OCI-LY7 (cell line): ENCODE measurements at regions not wholly inside any gene's neighbourhood (a gene's known extent, or its start where the extent isn't known, plus 50 kb on each side); places are given as distances from the start of the nearest gene placed in this dataset.

Source experiments
- BruUV-seq: library from RNA; stranded (reverse); fragments of 400-500 nt; replicated peaks from 2 replicates; lab custom pipeline; 2021; lab: Mats Ljungman, UMichigan
- CTCF ChIA-PET: fragments of 300-600 bp; sonication (Branson Sonifier 250); formaldehyde crosslinking; loops from one replicate; lab custom pipeline; 2022; ENCODE audit warnings: antibody characterized with exemption; ENCODE audit not compliant: unreplicated experiment; lab: Charles Lee
- POLR2A ChIA-PET: fragments of 300-600 bp; sonication (Branson Sonifier 250); formaldehyde crosslinking; loops from one replicate; lab custom pipeline; 2022; ENCODE audit warnings: antibody characterized with exemption; lab: Charles Lee
- DNase-seq: peaks from one replicate; pipeline ENCODE4 v3.0.0-alpha.2; 2015; ENCODE audit warnings: low spot score
- H2AFZ ChIP-seq: fragments of 200-600 bp; sonication (generic), shearing (Covaris generic); 2 replicates; pipeline ENCODE4 v1.6.1; 2014; ENCODE audit warnings: mild to moderate bottlenecking, antibody characterized with exemption, low read length, moderate library complexity
- H3K27ac ChIP-seq: fragments of 200-600 bp; sonication (generic); 2 replicates; pipeline ENCODE4 v1.5.1; 2014; ENCODE audit warnings: mixed run types, low read depth, mild to moderate bottlenecking, moderate library complexity, low read length, inconsistent platforms; ENCODE audit not compliant: poor library complexity, severe bottlenecking
- H3K36me3 ChIP-seq: fragments of 200-600 bp; sonication (generic); 2 replicates; pipeline ENCODE4 v1.6.1; 2014; ENCODE audit warnings: mild to moderate bottlenecking, antibody characterized with exemption, low read length, moderate library complexity, mixed read lengths; ENCODE audit not compliant: insufficient read depth
- H3K4me1 ChIP-seq: fragments of 200-600 bp; sonication (generic); 2 replicates; pipeline ENCODE4 v1.5.1; 2014; ENCODE audit warnings: mild to moderate bottlenecking, low read length; ENCODE audit not compliant: insufficient read depth, poor library complexity, severe bottlenecking
- H3K4me2 ChIP-seq: fragments of 200-600 bp; sonication (generic); 2 replicates; pipeline ENCODE4 v1.6.1; 2014; ENCODE audit warnings: mild to moderate bottlenecking, low read length
- H3K4me3 ChIP-seq: fragments of 200-600 bp; sonication (generic); 2 replicates; pipeline ENCODE4 v1.5.1; 2014; ENCODE audit warnings: mild to moderate bottlenecking, low read depth, low read length; ENCODE audit not compliant: poor library complexity, severe bottlenecking
- H3K79me2 ChIP-seq: fragments of 200-600 bp; sonication (generic); 2 replicates; pipeline ENCODE4 v1.6.1; 2016; ENCODE audit warnings: low read depth, mild to moderate bottlenecking, low read length, moderate library complexity, mixed read lengths; ENCODE audit not compliant: insufficient read depth
- H3K9me2 ChIP-seq: fragments of 200-600 bp; sonication (generic); 2 replicates; pipeline ENCODE4 v1.6.1; 2016; ENCODE audit warnings: mild to moderate bottlenecking, low read length, mixed read lengths; ENCODE audit not compliant: insufficient read depth
- H3K9me3 ChIP-seq: fragments of 200-600 bp; sonication (generic); 2 replicates; pipeline ENCODE4 v1.6.1; 2014; ENCODE audit warnings: mild to moderate bottlenecking, mixed run types, low read length, mixed read lengths
- H4K20me1 ChIP-seq: fragments of 200-600 bp; sonication (generic); 2 replicates; pipeline ENCODE4 v1.6.1; 2014; ENCODE audit warnings: mild to moderate bottlenecking, antibody characterized with exemption, low read length, moderate library complexity, mixed read lengths; ENCODE audit not compliant: insufficient read depth
- CTCF ChIP-seq: fragments of 200-600 bp; sonication (generic); conservative IDR thresholded peaks from 2 replicates; pipeline ENCODE4 v1.5.1; 2014; ENCODE audit warnings: mild to moderate bottlenecking, antibody characterized with exemption, low read length, moderate library complexity, mixed read lengths
- EZH2phosphoT487 ChIP-seq: fragments of 200-600 bp; sonication (generic); IDR thresholded peaks from 2 replicates; pipeline ENCODE4 v1.6.1; 2018; ENCODE audit warnings: low read depth, borderline replicate concordance, mild to moderate bottlenecking, mixed run types, antibody characterized with exemption, low read length, moderate library complexity, mixed read lengths
- intact Hi-C: fragments of 100-400 bp; cut with micrococcal nuclease; formaldehyde crosslinking; loops from one replicate; pipeline ENCODE4 v1.10.0; 2022; ENCODE audit not compliant: unreplicated experiment

DNA sequence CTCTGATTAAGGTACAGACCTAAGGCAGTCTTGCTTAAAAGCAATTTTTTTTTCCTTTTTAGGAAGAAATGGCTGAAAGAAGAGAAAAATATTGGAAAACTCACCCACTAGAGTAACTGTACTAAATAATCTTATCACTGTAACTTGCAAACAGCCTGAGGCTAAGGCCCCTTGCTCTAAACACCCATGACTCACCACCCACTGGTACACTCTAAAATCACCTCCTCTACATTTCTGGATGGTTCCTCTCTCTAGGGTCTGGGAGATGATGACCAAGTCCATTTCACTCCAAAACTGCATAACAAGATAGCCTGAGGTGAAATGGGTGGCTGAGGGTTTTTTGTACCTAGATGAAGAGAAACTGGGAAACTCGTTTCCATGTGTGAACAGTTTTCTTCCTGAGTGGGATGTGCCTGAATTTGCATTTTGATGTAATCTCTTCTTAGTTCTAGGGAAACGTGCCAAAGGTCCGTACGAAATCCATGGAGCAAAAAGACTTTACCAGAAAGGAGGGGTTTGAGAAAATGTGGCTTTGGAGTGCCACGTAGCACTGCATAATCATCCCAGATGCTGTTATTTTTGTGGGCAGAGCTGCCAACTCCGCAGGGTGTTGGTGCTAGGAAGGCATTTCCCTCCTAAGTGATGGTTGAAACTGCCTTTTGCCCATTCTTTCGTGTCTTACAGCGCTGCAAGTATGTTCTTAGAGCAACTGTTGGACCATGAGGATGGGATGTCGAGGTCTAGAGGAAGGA lies 113.5 kb upstream of the C10orf90 start:
- no peak overlapping the region for H3K4me3 ChIP-seq
- no peaks in the 10 kb centered on the region for H3K9me2 ChIP-seq
- no peaks in the 10 kb centered on the region for H4K20me1 ChIP-seq
- ChIA-PET CTCF (no interaction called here), POLR2A (no interaction called here)
- H3K4me2 ChIP-seq: no peak overlapping the region
- no peak overlapping the region for H3K27ac ChIP-seq
- no peaks in the 10 kb centered on the region for H3K79me2 ChIP-seq
- no peaks in the 10 kb centered on the region for H3K9me3 ChIP-seq
- no TSS peak for BruUV-seq
- H3K4me1 ChIP-seq: no peaks in the 10 kb centered on the region
- no peaks in the 10 kb centered on the region for H3K36me3 ChIP-seq
- intact Hi-C loops: no loop called here
- H2AFZ ChIP-seq: no peak overlapping the region
- no peak for DNase-seq
- no peak for TF ChIP-seq CTCF
- TF ChIP-seq EZH2phosphoT487: no peak

DNA sequence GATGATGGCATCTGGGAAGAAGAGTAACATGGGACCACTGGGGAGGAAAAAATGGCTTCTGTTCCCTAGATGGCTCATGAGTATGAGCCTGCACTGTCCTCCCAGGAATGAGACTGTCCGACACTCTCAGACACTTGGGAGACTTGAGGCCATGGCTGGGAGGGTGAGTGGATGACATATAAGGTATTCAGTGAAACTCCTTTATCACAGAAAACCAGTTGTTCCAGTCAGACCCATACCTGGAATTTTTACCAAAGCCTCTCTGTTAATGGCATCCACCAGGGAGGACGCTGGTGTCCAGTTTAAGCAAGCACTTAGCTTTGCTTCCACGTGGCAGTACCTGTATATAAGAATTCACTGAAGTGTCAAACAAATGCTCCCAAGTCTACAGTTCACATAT lies 116.7 kb upstream of the C10orf90 start:
- TF ChIP-seq EZH2phosphoT487 (no peak), CTCF (no peak)
- Histone ChIP-seq H3K79me2 (no peaks in the 10 kb centered on the region), H3K4me1 (no peaks in the 10 kb centered on the region), H2AFZ (no peak overlapping the region), H3K36me3 (no peaks in the 10 kb centered on the region), H3K27ac (no peak overlapping the region), H3K4me3 (no peak overlapping the region), H3K9me2 (no peaks in the 10 kb centered on the region), H4K20me1 (no peaks in the 10 kb centered on the region), H3K9me3 (no peaks in the 10 kb centered on the region), H3K4me2 (no peak overlapping the region)
- CTCF ChIA-PET: no interaction called here
- no TSS peak for BruUV-seq
- intact Hi-C loops: no loop called here
- no peak for DNase-seq
- POLR2A ChIA-PET: no interaction called here

DNA sequence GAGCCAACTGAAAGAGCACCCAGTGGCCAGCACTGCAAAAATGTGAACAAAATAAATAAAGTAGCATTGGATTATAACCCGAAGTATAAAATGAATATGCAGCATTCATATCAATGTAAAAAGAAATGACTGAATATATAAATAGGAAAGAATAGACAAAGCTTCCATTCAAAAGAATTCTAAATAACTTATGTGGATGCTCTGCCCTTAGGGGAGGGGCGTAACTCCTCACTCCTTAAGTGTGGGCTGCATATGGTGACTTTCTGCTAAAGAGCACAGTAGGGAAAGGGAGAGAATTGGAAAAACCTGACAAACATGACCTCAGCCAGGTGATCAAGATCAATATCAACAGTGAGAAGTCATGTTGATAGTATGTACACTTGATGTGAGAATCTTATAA lies 109.9 kb upstream of the DOCK1 start:
- Histone ChIP-seq H3K9me2 (no peaks in the 10 kb centered on the region), H3K27ac (no peak overlapping the region), H3K9me3 (no peaks in the 10 kb centered on the region), H4K20me1 (no peaks in the 10 kb centered on the region), H3K36me3 (no peaks in the 10 kb centered on the region), H3K4me3 (no peak overlapping the region), H3K4me1 (no peaks in the 10 kb centered on the region), H2AFZ (no peak overlapping the region), H3K79me2 (no peaks in the 10 kb centered on the region), H3K4me2 (no peak overlapping the region)
- DNase-seq: no peak
- ChIA-PET POLR2A (interaction anchor here (0.7 kb wide), 1 partner anchor 10 kb away, joined by 3 read pairs; no protein-coding TSS in a partner anchor), CTCF (no interaction called here)
- no TSS peak for BruUV-seq
- intact Hi-C loops: no loop called here
- TF ChIP-seq CTCF: no peak
